ENCODE measurements at regions not wholly inside any gene's neighbourhood (a gene's known extent, or its start where the extent isn't known, plus 50 kb on each side); places are given as distances from the start of the nearest gene placed in this dataset.
"Not testable (repeated sequence)": the region's sequence is repeated elsewhere in the genome, so short reads cannot be mapped to it uniquely, and the experiment has no call there.

DNA sequence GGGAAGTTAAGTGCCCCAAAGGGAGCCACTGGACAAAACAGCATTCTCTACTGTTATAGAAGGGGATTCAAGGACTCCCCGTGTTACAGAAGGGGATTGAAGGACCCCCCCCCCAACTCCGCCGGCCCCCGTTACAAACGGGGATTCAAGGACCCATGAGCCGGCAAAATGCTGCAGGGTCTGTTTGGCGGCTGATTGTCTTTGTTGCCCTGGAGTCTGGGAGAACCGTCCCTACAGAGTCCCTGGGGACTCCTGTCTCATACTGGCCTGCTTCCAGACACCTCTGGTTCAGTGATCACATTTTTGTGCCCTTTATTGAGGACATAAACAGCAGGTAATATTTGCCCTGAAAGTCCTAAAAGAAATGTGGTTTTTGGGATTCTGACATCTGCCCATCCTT lies 96.4 kb downstream of the SYF2 start:
- DNase-seq: no peak
- in situ Hi-C loops (cut with HindIII; ENCODE audit: low pct_ligation_motif_present, low pct_unique_long_range_greater_than_20kb, low sequenced_read_pairs): no loop called here

DNA sequence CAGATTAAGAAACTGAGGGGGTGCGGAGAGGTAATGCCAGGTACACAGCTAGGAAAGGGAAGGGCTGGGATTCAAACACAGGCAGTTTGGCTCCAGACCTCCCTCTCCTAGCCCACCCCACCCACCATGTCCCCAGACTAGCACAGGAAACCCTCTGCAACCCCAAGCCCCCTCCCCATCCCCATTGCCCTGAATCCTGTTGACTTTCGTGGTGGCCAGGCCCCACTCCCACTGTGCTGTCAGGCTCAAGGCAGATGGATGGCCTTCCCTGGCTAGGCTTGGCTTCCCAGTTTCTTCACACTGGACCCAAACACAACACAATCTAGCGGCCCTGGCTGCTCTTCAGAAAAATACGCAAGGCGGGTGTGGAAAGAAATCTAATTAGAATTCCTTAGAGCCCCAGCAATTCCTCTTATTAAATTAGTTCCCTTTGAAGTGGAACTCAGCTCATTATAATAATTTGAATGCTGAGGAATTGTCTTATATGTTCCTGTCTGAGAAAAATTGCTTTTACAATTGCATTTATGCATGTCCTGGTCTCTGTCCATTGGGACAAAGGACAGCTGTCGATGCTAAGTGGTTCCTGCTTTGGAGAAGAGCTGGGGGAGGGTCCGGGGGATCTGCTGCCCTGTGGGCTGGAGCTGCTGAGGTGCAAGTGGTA lies 97.4 kb downstream of the SYF2 start:
- in situ Hi-C loops (cut with HindIII; ENCODE audit: low pct_ligation_motif_present, low pct_unique_long_range_greater_than_20kb, low sequenced_read_pairs): no loop called here
- no peak for DNase-seq

DNA sequence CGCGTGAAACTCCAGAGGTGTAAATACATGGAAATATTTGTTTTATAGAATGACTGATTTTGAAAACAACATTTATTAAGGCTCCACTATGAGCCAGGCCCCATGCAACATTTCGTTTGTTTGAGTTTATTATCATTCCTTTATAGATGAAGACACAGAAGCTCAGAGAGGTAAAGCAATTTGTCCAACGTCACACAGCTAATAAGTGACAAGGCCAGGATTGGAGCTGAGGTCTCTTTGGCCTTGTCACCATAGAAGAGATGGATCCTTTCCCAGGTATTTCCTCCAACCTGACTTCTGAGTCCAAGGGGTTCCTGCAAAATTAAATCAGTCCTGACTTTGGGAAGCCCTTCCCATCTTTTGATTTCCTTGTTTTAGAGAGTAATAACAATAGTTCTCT lies 98.0 kb downstream of the SYF2 start:
- in situ Hi-C loops (cut with HindIII; ENCODE audit: low pct_ligation_motif_present, low pct_unique_long_range_greater_than_20kb, low sequenced_read_pairs): no loop called here
- no peak for DNase-seq

DNA sequence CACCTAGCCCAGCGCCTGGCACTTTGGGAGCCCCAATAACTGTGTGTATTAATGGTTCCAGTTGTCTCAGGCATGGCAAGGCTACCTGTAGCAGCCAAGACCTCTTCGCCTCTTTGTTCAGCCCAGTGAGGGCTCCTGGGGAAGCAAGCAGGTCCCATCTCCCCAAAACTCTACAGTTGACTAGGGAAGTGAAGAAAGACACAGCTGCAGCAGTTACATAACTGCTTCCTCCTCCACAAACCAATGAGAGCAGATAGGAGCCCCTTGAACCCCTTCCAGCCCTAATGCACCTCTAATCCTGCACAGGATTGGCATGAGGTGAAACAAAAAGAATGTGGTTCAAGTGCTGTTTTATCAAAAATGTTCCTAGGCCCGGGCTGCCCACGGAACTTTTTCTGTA lies 100.5 kb downstream of the SYF2 start:
- in situ Hi-C loops (cut with HindIII; ENCODE audit: low pct_ligation_motif_present, low pct_unique_long_range_greater_than_20kb, low sequenced_read_pairs): no loop called here
- DNase-seq: no peak

DNA sequence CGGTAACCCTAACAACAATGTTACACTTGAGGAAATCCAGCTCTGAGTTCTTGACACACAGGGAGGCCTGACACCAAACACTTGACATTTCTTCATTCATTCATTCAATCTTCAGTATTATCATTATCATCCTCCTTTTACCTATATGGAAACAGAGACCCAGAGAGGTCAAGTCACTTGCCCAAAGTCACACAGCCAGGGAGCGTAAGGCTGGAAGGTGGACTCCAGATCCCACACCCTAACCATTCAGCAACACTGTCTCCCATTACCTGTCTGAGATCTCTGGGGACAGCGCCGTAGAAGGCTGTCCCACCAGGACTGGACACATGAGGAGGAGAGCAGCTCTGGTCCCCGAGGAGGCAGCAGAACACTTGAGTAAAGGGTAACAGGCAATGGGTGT lies 101.4 kb downstream of the SYF2 start:
- in situ Hi-C loops (cut with HindIII; ENCODE audit: low pct_ligation_motif_present, low pct_unique_long_range_greater_than_20kb, low sequenced_read_pairs): no loop called here
- DNase-seq: no peak

DNA sequence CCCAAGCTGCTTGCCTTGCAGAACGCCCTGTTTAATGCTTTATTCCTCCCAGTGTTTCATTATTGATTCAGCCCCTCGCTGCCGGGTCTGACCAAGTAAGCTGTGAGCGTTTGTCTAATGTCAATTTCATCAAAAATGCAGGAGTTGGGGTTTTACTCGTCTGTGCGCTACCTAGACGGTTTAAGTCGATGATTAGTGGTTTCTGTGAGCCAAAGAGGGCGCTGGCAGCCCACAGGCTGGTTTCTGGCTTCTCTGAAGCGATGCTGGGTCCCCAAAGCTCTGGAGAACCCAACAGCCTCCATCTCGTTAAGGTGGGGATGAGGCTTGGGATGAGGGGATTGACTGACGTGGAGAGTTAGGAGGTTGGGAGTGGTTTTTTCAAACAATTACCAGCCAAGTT lies 102.9 kb downstream of the SYF2 start:
- no peak for DNase-seq
- in situ Hi-C loops (cut with HindIII; ENCODE audit: low pct_ligation_motif_present, low pct_unique_long_range_greater_than_20kb, low sequenced_read_pairs): no loop called here

DNA sequence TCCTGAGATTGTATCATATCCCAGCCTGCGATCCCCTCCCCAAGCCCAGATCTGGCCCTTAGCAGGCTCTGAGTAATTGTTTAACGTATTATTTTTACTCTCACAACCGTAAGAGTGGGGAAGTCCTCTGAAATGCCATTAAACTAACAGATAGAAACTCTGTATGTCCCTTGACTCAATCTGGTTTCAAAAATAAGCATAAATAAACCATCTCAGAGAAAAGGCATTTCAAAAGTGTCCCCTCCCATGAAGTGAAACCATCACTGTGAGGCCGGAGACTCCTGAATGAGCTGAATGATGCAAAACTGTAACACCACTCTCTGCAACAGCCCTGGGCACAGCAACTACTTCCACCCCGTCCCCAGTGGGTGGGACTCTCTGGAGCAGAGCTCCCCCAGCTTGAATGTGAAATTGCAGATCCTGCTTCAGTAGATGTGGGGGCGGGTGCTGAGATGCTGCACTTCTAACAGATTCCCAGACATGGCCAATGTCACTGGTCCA lies 104.1 kb downstream of the SYF2 start:
- in situ Hi-C loops (cut with HindIII; ENCODE audit: low pct_ligation_motif_present, low pct_unique_long_range_greater_than_20kb, low sequenced_read_pairs): no loop called here

DNA sequence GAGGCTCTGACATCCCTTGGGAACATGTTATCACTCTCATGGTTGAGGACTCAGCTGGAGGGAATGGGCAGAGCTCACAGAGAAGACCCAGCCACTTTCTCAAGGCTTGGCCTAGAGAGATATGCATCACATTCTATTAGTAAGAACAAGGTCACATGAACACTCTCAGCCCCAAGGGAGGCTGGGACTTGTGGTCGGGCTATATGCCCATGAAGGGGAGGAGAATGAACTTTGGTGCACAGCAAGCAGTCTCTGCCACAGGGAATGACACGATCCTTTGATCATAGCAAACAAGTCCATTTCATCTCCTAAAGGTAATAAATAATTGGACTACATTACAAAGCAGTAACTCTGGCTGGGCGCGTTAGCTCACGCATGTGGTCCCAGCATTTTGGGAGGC lies 105.7 kb downstream of the SYF2 start:
- in situ Hi-C loops (cut with HindIII; ENCODE audit: low pct_ligation_motif_present, low pct_unique_long_range_greater_than_20kb, low sequenced_read_pairs): no loop called here
- no peak for DNase-seq

More for the DNA sequence above, 104.1 kb downstream of the SYF2 start:
- no peak for DNase-seq

DNA sequence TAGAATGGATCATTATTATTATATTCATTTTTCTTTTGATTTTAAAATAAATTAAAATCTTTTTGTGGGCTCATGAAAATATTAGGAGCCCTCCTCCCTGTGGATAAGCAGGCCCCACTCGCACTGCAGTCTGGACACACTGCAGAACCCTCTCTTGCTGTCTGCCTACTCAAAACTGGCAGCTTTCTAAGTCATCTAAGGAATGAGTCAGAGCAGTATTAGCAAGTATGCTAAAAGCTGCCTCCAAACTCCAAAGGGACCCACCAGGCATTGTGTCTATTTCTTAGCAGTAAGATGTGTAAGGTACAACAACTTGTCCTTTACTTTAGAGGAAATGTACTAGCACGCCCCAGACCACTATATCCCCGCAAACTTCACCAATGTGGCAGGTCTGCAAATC lies 108.8 kb downstream of the SYF2 start:
- DNase-seq: no peak
- in situ Hi-C loops (cut with HindIII; ENCODE audit: low pct_ligation_motif_present, low pct_unique_long_range_greater_than_20kb, low sequenced_read_pairs): no loop called here

DNA sequence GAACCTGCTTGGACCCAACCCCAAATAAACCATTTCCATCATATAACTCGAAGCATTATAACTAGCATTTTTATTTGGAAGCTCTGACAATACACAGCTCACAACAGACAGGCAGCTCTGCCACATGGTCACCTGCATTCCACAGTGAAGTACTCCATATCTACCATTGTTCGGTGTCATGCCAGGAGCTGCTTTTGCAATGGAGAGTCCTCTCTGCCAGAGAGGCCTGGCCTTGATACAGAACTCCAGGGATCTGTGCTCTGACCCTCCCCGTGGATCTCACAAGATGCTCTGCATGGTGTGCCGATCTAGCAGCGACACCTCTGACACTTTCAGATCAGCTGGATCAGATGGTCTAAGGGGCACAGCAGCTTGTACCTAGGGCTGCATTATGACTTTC lies 109.6 kb downstream of the SYF2 start:
- in situ Hi-C loops (cut with HindIII; ENCODE audit: low pct_ligation_motif_present, low pct_unique_long_range_greater_than_20kb, low sequenced_read_pairs): no loop called here
- no peak for DNase-seq

DNA sequence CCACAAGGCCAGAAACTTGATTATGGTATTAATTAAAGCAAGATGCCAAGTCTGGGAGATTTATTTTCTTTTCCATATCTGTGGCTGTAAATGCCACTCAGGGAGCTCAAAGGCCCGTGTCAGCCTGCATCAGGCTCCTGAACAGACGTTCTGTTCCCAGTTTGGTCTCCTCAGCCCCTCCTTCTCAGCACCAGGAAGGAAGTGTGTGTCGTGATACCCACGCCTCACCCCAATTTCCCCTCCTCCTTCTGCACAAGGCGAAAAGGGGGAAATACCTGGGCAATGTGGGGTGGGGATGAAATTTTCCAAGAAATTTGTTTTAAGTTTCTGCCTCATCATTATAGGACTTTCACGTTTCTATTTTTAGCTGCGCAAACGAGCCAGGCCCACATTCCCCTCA lies 112.0 kb downstream of the SYF2 start:
- DNase-seq: no peak
- in situ Hi-C loops (cut with HindIII; ENCODE audit: low pct_ligation_motif_present, low pct_unique_long_range_greater_than_20kb, low sequenced_read_pairs): no loop called here

DNA sequence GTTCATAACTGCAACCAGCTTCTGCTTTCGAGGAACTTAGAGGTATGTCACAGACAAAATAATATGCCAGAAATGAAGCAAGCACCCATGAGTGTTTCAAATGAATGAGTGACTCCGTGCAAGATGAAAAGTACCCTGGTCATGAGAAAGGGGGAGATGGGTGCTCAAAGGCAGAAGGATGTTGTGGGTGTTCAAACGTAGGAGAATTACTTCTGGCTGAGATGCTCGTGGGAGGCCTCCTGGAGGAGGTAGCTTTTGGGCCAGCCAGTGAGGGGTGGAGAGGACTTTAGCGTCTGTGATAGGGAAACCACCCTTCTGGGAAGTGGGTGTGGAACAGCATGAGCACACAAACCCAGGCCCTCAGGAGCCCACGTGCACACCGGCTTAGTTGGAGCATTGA lies 113.8 kb downstream of the SYF2 start:
- in situ Hi-C loops (cut with HindIII; ENCODE audit: low pct_ligation_motif_present, low pct_unique_long_range_greater_than_20kb, low sequenced_read_pairs): no loop called here
- DNase-seq: no peak

DNA sequence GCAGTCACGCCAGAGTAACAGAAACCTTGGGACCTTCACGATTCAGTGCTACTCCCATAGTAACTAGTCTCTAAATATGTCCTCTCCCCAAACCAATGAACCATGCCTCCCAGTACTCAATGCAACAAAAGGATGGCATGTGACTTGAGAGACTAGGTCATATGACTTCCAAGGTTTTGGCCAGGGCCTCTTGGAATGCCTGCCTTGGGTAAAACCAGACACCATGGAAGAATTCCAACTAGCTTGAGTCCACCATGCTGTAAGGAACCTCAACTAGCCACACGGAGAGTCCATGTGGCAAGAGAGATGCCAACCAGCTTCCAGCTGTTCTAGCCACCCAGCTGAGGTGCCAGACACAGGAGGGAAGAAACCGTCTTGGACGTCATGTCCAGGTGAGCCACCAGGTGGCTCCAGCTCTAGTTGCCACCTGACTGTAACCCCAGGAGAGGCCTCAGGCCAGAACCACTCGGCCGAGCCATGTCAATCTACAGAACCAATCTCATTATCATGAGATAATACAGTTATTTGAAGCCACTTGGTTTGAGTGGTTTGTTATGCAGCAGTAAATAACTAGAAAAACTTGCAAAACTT lies 115.0 kb downstream of the SYF2 start:
- in situ Hi-C loops (cut with HindIII; ENCODE audit: low pct_ligation_motif_present, low pct_unique_long_range_greater_than_20kb, low sequenced_read_pairs): no loop called here
- peak; percentile 6 for DNase-seq

DNA sequence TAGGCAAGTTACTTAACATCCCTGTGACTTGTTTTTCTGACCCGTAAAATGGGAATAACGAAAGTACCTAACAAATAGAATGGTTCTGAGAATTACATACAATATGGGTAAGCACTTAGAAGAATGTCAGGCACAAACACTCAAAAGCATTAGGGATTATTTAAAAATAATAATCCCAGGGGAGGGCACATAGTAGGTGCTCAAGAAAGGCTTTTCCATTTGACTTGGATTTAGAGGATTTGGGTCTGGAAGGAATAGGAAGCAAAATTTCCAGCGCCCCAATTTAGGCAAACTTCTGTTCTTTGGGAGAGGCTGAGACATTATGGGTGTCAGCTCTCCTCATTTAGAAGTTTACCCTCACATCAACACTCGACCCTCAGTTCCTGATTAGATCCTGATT lies 115.5 kb downstream of the SYF2 start:
- in situ Hi-C loops (cut with HindIII; ENCODE audit: low pct_ligation_motif_present, low pct_unique_long_range_greater_than_20kb, low sequenced_read_pairs): no loop called here
- DNase-seq: no peak

DNA sequence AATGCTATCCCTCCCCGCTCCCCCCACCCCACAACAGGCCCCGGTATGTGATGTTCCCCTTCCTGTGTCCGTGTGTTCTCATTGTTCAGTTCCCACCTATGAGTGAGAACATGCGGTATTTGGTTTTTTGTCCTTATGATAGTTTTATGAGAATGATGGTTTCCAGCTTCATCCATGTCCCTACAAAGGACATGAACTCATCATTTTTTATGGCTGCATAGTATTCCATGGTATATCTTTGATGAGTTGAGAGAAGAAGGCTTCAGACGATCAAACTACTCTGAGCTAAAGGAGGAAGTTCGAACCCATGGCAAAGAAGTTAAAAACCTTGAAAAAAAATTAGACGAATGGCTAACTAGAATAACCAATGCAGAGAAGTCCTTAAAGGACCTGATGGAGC lies 116.2 kb downstream of the SYF2 start:
- in situ Hi-C loops (cut with HindIII; ENCODE audit: low pct_ligation_motif_present, low pct_unique_long_range_greater_than_20kb, low sequenced_read_pairs); DNase-seq: not testable (repeated sequence)

DNA sequence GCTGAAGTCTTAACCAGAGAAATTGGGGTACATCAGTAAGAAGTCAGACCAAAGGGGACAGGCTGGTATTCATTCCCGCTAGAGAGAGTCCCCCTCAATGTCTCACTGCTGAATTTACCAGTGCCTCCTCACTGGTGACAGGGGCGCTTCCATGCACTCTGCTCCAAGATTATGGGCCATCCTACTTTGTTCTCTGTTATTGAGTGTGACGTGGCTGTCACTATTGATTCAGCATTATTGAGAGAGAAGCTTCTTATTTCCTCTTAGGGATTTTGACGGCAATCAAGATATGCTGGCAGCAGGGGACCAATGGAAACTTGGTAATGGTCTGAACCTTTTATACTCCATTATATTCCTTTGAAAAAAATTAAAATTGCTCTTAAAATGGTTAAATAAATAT lies 118.6 kb downstream of the SYF2 start:
- in situ Hi-C loops (cut with HindIII; ENCODE audit: low pct_ligation_motif_present, low pct_unique_long_range_greater_than_20kb, low sequenced_read_pairs): no loop called here
- no peak for DNase-seq

DNA sequence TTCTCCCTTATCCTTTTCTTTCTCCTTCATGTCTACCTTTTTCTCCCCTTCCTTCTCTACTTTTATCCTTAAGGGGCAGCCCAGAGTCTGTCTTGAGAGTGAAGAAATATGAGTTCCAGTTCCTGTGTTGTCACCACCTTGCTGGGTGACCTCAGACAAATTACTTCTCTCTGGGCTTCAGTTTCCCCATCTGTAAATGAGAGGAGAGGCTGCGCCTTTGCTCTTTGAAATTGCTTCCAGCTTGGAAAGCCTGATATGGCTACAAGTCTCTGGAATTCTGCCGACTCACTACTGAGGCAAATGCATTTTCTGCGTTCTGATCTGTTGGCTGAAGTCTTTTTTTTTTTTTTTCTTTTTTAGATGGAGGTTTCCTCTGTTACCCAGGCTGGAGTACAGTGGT lies 119.2 kb downstream of the SYF2 start:
- in situ Hi-C loops (cut with HindIII; ENCODE audit: low pct_ligation_motif_present, low pct_unique_long_range_greater_than_20kb, low sequenced_read_pairs): no loop called here

DNA sequence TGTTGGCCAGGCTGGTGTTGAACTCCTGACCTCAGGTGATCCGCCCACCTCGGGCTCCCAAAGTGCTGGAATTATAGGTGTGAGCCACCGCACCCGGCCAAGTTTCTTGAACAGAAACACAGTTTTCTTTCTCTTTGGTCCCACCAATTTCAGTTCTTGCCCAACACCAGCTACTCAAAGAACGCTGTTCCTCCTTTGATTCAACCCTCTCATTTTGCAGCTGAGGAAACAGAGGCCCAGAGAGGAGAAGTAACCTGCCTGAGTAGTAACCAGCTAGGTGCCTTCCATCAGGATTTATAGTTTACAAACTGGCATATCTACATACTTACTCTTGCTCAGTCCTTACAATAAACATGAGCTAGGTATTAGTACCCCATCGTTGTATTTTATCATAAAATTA lies 119.9 kb downstream of the SYF2 start:
- in situ Hi-C loops (cut with HindIII; ENCODE audit: low pct_ligation_motif_present, low pct_unique_long_range_greater_than_20kb, low sequenced_read_pairs): no loop called here
- no peak for DNase-seq

More for the DNA sequence above, 119.2 kb downstream of the SYF2 start:
- no peak for DNase-seq

DNA sequence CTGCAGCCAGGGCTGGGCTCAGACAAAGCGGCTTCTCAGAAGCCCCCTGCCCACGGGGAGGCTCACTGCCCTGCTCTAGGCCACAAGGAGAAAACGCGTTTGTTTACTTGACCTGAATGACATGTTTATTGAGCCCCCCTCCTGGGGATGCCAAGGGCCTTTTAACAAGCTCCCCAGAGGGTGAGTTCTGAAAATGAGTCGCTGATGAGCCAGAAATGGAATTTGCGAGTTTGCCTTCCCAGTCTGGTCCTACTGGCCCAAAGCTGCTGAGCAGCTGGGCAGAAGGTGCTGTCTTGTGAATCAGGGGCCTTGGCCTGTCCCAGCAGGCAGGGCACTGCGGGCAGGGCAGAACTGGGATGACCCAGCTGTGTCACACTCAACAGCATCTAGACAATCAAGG lies 120.6 kb downstream of the SYF2 start:
- in situ Hi-C loops (cut with HindIII; ENCODE audit: low pct_ligation_motif_present, low pct_unique_long_range_greater_than_20kb, low sequenced_read_pairs): no loop called here
- DNase-seq: no peak

DNA sequence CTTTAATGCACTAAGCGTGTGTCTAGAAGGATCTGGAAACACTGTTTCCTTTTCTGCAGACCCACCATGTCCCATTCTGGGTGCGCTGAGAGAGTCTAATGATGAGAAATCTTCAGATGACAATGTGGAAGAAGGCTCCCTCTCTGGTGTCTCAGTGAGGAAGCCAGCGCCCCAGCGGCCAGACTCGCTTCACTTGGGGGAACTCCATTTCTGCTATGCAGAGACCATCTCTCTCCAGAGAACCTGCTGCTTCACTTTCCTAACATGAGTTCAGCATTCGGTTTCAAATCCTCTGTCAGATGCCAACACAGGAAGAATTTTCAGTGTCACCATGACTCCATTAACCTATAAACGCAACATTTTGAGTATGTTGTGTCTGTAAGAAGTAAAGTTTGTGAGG lies 121.8 kb downstream of the SYF2 start:
- in situ Hi-C loops (cut with HindIII; ENCODE audit: low pct_ligation_motif_present, low pct_unique_long_range_greater_than_20kb, low sequenced_read_pairs): no loop called here
- DNase-seq: no peak
